ENCODE measurements at regions not wholly inside any gene's neighbourhood (a gene's known extent, or its start where the extent isn't known, plus 50 kb on each side); places are given as distances from the start of the nearest gene placed in this dataset.
A peak's percentile ranks its signal among the peaks of the same experiment; 100 is the strongest.

- DNase-seq, result no peak
Observed at GRCh38 chr10:4093438-4093837, 308.4 kb upstream of the KLF6 start.

- DNase-seq, result peak in 1 of 2 experiments; percentile 12
Observed at GRCh38 chr10:4088354-4089066, 303.5 kb upstream of the KLF6 start.

- DNase-seq, result no peak
Observed at GRCh38 chr10:4086131-4086898, 301.3 kb upstream of the KLF6 start.

- no peak for DNase-seq
Observed at GRCh38 chr10:4083509-4084003, 298.5 kb upstream of the KLF6 start.

GRCh38 chr10:4082861-4083260 lies 297.9 kb upstream of the KLF6 start:
- no peak for DNase-seq

- DNase-seq, result no peak
Observed at GRCh38 chr10:4081685-4082111, 296.7 kb upstream of the KLF6 start.

- DNase-seq, result no peak
Observed at GRCh38 chr10:4080225-4080805, 295.3 kb upstream of the KLF6 start.

- no peak for DNase-seq
Observed at GRCh38 chr10:4079803-4080202, 294.8 kb upstream of the KLF6 start.

GRCh38 chr10:4077804-4078203 lies 292.8 kb upstream of the KLF6 start:
- DNase-seq, result no peak

GRCh38 chr10:4076983-4077382 lies 292.0 kb upstream of the KLF6 start:
- no peak for DNase-seq

- DNase-seq, result no peak
Observed at GRCh38 chr10:4075443-4075842, 290.4 kb upstream of the KLF6 start.

- no peak for DNase-seq
Observed at GRCh38 chr10:4074545-4075407, 289.8 kb upstream of the KLF6 start.

GRCh38 chr10:4073912-4074311 lies 288.9 kb upstream of the KLF6 start:
- DNase-seq, result no peak

- no peak for DNase-seq
Observed at GRCh38 chr10:4070921-4071660, 286.1 kb upstream of the KLF6 start.

GRCh38 chr10:4070184-4070583 lies 285.2 kb upstream of the KLF6 start:
- DNase-seq, result no peak

GRCh38 chr10:4069491-4069890 lies 284.5 kb upstream of the KLF6 start:
- no peak for DNase-seq

GRCh38 chr10:4068629-4069028 lies 283.6 kb upstream of the KLF6 start:
- DNase-seq, result no peak

GRCh38 chr10:4067931-4068561 lies 283.0 kb upstream of the KLF6 start:
- no peak for DNase-seq

- no peak for DNase-seq
Observed at GRCh38 chr10:4067531-4067930, 282.5 kb upstream of the KLF6 start.

GRCh38 chr10:4066581-4067390 lies 281.8 kb upstream of the KLF6 start:
- DNase-seq, result no peak

- no peak for DNase-seq
Observed at GRCh38 chr10:4064489-4064888, 279.5 kb upstream of the KLF6 start.

Data from activated CD4-positive, alpha-beta T cell treated with anti-CD3 and anti-CD28 coated beads, Interleukin-2, amount 50 U/mL, for 48 hours (primary cell).